ENCODE measurements at regions not wholly inside any gene's neighbourhood (a gene's known extent, or its start where the extent isn't known, plus 50 kb on each side); places are given as distances from the start of the nearest gene placed in this dataset.
A peak's percentile ranks its signal among the peaks of the same experiment; 100 is the strongest.
"Not testable (repeated sequence)": the region's sequence is repeated elsewhere in the genome, so short reads cannot be mapped to it uniquely, and the experiment has no call there.

GRCh38 chr13:111491659-111492058, 171.2 kb downstream of the TEX29 start:
- DNase-seq (ENCODE audit: extremely low read depth, low read depth): no peak

DNA sequence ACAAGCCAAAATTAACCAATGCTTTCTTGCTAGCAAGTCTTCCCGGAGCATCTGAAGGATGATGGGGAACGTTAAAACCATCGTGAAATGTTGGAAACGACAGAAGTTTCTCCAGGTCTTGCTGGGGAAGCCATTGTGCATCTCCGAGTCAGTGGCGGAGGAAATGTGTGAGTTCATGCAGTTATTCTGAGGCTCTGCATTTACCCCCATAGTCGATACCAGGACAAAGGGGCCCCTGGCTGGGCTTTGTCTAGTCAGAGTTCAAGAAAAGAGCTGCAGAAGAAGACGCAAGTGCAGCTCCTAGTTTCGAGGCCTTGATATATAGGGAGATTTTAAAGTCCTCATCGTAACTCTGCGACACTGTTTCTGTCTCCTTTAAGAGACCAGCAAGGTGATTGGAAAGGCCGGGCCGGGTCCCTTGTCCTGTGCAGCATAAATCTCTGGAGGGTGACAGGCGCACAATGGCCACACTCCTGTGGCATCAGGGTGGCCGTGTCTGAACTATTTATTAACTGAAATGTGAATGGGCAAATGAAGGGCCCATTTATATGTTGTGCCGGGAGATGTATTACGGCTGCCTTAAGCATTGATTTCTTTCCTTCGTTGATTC, 172.0 kb downstream of the TEX29 start:
- DNase-seq (ENCODE audit: extremely low read depth, low read depth): no peak

DNA sequence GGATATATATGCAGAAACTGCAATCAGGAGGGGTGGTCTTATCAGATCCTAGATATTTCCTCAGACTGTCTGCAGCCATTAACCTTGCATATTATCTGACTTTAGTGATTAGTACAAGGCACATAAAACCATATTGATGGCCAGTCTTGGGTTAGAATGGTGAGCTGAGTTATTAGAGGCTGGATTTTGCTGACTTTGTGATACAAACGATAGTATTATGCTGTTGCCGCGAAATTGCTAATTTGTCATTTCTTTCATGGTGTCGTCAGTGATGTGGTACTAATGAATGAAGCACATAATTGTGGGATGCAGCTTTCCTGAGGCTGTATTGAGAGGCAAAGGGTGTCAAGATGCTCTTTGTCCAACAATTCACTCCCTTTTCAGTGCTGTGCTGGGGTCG, 172.5 kb downstream of the TEX29 start:
- DNase-seq (ENCODE audit: extremely low read depth, low read depth): no peak

GRCh38 chr13:111493468-111493867, 173.0 kb downstream of the TEX29 start:
- DNase-seq (ENCODE audit: extremely low read depth, low read depth): no peak

GRCh38 chr13:111494641-111495040, 174.2 kb downstream of the TEX29 start:
- no peak for DNase-seq (ENCODE audit: extremely low read depth, low read depth)

DNA sequence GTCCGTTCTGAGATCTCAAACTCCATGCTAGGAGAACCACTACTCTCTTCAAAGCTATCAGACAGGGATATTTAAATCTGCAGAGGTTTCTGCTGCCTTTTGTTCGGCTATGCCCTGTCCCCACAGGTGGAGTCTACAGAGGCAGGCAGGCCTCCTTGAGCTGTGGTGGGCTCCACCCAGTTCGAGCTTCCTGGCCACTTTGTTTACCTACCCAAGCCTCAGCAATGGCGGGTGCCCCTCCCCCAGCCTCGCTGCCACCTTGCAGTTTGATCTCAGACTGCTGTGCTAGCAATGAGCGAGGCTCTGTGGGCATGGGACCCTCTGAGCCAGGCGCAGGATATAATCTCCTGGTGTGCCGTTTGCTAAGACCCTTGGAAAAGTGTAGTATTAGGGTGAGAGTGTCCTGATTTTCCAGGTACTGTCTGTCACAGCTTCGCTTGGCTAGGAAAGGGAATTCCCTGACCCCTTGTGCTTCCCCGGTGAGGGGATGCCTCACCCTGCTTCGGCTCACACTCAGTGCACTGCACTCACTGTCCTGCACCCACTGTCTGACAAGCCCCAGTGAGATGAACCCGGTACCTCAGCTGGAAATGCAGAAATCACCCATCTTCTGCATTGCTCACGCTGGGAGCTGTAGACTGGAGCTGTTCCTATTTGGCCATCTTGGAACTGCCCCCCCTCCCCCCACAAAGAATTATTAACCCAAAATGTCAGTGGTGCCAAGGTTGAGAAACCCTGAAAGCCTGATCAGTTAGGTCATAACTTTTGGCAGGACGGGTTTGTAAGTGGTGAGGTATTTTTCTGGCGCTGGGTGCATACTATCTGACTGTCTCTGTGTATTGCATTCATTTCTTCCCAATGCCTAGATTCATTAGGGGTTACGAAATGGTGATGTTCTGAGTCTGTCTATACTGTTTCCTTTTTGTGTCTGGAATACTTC, 181.4 kb downstream of the TEX29 start:
- not testable (repeated sequence) for DNase-seq (ENCODE audit: extremely low read depth, low read depth)

GRCh38 chr13:111502957-111503356, 182.5 kb downstream of the TEX29 start:
- DNase-seq (ENCODE audit: extremely low read depth, low read depth): no peak

- DNase-seq (ENCODE audit: extremely low read depth, low read depth): no peak
Measured at GRCh38 chr13:111503376-111503775, 182.9 kb downstream of the TEX29 start.

DNA sequence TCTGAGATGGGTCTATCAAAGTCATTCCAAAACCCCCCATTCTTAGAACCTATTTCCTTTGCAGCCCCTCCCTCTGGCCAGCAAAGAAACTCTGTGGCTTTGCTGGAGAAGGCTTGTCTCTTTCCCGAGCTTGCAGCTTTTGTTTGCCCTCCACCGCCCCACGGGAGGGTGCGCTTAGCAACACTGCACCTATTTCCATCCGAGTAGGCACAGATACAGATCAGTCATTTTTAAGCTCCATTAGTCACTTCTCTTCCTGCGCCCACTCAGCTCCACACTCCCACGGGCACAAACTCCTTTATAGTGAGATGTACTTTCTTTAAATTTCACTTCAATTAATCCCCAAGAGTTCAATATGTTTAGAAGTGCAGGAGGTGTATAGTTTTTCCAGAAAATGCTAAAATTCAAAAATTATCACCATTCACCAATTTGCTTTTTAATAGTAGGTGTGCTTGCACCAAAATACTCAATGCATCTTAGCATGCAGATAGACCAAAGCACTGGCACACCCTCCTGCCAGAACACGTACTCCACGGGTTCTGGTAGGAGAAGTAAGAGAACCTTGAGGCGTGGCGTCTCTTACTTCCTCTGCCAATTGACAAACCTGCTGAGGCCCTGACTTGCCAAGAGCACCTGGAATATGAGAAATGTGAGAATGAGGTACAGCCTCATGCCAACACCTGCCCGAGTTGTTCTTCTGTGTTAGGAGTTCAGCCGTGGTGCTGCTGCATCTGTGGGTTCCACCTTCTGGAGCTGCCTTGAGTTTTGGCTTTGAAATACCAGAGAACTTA, 183.7 kb downstream of the TEX29 start:
- no peak for DNase-seq (ENCODE audit: extremely low read depth, low read depth)

- DNase-seq (ENCODE audit: extremely low read depth, low read depth): peak; percentile 11
Measured at GRCh38 chr13:111505175-111505777, 184.8 kb downstream of the TEX29 start.

GRCh38 chr13:111506125-111506524, 185.7 kb downstream of the TEX29 start:
- DNase-seq (ENCODE audit: extremely low read depth, low read depth): no peak

GRCh38 chr13:111506621-111507020, 186.2 kb downstream of the TEX29 start:
- DNase-seq (ENCODE audit: extremely low read depth, low read depth): no peak

GRCh38 chr13:111508164-111508870, 187.9 kb downstream of the TEX29 start:
- no peak for DNase-seq (ENCODE audit: extremely low read depth, low read depth)

GRCh38 chr13:111508902-111509509, 188.6 kb downstream of the TEX29 start:
- no peak for DNase-seq (ENCODE audit: extremely low read depth, low read depth)

DNA sequence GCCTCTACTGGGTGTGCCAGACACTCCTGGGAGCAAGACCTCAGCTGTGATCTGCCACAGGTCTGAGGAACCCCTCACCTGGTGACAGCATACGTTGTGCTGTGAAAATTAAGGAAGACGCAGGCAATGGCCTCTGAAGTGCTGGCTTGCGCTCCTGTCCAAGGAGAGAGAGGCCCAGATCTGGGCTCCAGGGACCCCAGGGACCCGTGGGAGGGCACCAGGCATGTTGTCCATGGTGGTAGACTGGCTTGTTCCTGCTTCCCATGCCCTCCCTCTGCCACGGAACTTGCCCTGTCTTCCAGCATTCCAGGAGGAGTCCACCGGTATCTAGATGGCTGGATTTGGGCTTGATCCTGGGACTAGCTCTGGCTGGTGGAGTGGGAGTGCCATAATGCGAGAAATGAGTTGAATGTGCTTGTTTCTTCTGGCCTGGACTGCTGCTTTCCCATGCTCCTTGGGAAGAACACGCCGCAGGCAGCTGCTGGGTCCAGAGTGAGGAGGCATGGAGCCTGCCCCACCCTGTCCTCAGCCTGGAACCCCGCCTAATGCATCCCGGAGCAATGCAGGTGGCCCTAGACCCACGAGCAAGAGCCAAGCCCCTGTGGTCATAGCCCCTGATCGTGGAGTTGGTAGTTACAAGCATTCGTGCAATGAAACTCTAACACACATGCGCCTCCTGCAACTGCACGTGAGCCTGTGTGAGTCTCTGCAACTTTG, 190.2 kb downstream of the TEX29 start:
- no peak for DNase-seq (ENCODE audit: extremely low read depth, low read depth)

DNA sequence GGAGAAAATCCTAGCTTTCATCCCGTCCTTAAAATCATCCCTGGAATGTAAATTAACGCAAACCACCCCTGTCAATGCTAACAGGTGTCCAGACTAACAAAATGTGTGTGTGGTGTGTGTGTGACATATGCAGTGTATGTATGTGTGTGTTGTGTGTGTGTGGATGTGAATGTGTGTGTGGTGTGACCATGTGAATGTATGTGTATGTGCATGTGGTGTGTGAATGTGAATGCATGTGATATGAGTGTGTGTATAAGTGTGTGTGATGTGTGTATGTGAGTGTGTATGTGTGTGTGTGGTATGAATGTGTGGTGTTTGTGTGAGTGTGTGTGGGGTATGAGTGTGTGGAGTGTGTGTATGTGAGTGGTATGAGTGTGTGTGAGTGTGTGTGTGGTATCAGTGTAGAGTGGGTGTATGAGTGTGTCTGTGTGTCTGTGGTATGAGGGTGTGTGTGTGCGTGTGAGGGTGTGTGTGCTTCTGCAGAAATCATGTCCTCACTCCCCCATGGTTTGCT, 190.8 kb downstream of the TEX29 start:
- no peak for DNase-seq (ENCODE audit: extremely low read depth, low read depth)

DNA sequence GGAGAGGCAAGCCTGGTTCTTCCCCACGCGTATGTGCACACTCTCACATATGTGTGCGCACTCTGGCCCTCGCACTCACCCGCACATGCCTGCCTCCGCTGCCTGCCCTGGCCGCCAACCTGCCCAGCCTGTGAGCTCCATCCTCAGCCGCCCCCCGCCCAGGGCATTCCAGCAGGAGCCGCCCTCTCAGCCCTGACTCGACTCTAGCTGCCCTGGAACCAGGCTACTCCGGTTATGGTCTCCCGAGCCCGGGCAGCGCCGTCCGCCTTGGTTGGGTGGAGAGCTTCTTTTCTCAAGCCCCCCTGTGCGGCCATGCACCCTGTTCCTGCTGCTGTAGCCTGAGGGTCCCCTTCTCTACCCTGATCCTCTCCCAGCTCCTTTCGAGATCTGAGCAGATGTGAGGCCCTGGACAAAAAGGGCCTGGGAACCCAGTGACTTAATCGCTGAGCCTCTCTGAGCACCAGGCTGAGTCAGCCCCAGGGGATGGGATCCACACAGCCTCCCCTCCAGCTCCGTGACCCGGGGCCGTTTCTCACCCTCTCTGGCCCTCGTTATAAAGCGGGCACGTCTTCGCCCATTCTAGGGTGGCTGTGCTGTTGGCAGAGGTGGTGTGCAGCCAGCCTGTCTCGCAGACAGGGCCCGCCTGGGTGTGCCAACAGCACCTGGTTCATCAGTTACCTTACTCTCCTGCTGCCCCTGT, 191.5 kb downstream of the TEX29 start:
- DNase-seq (ENCODE audit: extremely low read depth, low read depth): no peak

GRCh38 chr13:111512707-111513106, 192.3 kb downstream of the TEX29 start:
- no peak for DNase-seq (ENCODE audit: extremely low read depth, low read depth)

All from NCI-H460 (cell line).